Embryonic facial prominence (tissue), 1 donor: ENCODE measurements at regions not wholly inside any gene's neighbourhood (a gene's known extent, or its start where the extent isn't known, plus 50 kb on each side); places are given as distances from the start of the nearest gene placed in this dataset.

Experiments
- DNase-seq: peaks from one replicate; pipeline ENCODE4 v3.0.0-alpha.2; 2016; ENCODE audit errors: extremely low spot score

DNA sequence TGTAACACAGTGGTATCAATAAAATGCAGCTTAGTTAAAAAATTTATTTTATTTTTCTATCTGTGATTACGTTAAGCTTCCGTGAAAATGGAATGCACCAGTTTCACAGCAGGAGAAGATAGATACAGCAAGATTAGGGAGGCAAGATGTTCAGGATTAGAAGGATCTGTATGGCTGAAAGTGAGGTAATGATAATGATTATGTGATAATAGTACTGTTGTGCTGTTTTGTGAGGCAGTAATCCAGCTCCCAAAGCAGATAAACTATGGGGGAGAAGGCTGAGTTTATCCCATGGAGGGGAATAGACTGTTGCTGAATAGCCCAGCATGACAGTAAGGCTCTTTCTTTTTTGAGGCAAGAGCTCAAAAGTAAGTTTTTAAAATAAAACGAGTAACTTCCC is 216.1 kb upstream of the PRPS1L1 start:
- no peak for DNase-seq

DNA sequence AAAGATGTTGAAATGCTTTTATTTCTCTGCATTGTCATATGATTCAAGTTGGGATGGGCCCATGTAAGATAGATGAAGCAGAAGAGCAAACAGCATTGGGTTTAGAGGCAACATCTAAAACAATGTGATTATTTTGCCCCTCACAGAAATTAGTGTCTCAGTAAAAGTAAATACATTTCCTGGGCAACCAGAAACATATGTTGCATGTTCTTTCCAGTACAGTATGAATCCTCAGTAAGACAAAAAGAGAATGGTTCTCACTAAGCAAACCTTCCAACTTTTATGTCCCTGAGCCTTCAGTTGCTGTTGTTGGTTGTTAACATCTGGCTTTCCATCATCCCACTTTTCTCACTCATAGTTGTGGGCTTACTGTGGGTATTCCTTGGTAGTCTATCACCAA is 222.5 kb upstream of the PRPS1L1 start:
- DNase-seq: no peak

DNA sequence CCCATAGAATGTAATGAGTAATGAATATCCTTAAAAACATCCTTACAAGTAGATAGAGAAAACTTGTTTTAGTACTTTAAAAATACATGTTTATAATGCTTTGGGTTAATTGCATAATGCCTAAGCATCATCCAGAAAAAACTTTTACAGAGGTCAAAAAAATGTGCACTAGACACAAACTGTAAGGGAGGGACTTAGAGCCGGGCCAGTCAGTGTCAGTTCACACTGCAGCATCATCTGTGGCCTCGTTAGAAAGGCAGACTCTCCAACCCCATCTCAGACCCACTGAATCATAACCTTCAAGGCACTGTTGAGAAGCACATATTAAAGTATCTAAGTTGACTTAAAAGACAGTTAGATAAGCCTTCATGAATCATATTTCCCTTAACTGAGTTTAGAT is 230.1 kb upstream of the PRPS1L1 start:
- DNase-seq: no peak

GRCh38 chr7:18262058-18262457 is 233.5 kb upstream of the HDAC9 start:
- no peak for DNase-seq

DNA sequence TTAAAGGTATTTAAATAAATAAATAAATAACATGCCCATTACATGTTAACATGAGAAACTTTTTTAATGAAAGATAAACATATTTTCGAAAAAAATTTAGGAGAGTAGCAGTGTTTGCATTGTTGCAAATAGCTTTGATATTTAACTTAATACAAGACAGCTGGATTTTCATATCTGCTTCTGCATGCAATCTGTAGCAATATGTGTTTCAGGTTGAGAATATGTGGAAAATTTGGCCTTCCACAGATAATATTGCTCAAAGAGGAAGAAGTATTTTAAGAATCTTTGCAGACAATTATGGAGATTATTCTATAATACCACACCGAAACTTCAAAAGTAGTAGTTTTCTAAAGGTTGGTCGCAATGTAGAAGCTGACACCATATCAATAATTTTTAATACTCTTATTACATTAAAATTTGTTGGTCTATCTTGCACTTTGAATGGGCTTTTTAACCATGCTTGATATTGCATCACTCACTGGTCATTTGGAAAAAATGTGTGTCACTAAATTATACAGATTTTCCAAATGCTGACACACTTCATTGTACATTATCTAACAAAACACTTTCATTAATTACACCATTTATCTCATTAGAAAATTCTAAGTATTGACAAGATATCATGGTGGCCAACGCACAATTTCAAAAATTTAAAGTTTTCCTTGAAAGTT is 229.8 kb upstream of the HDAC9 start:
- DNase-seq: no peak

GRCh38 chr7:18268571-18268970 is 227.0 kb upstream of the HDAC9 start:
- no peak for DNase-seq

GRCh38 chr7:18276380-18276779 is 219.2 kb upstream of the HDAC9 start:
- no peak for DNase-seq

GRCh38 chr7:18278316-18278715 is 217.2 kb upstream of the HDAC9 start:
- peak; percentile 88 for DNase-seq

- no peak for DNase-seq
Observed at GRCh38 chr7:18283045-18283444, 212.5 kb upstream of the HDAC9 start.

DNA sequence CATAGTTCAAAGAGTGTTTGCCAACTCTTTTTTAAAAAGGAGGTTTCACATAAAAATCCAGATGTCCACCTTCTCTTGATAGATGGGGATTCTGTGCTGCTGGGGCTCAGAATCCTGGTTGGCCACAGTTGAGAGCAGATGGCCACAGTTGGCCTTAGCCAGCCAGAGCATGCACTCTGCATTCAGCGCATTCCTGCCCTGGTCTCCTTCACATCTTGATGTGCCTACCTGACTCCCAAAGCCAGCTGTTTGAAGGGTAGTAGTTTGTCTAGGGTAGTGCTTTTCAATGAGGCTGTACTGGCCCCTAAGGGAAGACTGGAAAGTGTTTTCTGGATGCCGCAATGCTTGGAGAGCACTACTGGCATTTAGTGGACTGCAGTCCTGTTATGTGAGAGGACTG is 208.1 kb upstream of the HDAC9 start:
- DNase-seq: no peak

DNA sequence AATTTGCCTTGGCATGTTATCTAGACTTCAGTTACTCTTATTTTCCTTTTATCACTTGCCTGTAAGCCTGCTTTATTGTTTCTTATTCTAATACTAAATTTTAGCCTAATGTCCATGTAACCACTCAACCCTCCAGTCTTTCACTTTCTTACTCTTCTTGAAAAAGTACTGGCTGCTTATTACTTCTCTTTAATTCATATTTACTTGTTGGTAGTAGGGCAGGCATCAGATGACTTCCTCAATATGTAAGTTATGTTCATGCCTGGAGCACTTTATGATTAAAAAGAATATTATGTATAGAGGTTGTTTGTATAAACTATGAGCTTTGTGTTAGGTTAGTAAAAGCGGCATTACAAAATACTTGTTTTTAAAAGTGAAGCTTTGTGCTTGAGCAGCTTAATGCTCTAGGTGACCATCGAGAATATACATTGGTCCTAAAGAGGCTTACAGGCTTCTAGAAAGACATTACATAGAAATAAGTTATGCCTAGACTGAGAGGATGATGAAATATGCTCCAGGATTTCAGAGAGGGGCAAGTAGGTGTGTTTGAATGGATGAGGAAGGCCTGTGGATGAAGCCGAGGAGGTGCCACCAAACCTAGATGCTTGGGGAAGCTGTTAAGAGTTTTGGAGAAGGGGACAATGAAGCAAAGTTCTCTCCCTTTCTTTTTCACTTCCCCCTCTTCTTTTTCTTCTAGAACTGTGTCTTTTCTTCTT is 207.1 kb upstream of the HDAC9 start:
- DNase-seq: no peak

DNA sequence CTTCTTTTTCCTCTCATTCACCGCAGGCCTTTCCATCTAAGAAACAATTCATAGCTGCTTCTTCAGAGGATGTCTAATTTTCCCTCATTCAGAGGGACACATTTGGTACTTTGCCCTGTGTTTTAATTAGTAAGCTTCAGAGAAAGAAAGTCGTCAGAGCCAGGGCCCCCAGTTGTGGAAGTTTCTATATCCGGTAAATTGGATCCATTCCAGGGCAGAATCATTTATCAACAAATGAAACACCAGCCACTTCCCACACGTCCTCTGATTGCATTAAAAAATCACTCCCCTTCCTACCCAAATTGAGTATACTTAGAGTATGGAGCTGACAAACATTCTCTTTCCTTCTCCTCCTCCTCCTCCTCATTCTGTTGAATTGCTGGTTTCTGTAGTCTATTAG is 205.8 kb upstream of the HDAC9 start:
- DNase-seq: no peak

DNA sequence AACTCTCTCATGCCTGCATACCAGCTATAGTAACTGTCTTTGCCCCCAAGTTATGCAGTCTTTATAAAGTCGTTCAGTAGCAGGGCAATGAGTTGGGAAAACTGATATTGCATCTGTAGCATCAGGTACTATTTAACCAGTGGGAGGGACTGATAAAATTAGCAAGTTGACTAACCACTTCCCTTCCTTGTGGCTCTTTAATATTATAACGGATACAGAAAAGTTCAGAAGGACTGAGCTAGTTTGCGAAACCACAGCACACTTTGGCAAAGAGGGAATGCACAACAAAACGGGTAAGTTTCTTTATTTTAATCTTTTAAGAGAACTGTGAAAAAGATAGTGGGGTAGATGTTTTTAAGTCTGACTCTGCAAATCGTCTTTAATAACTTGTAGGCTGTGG is 205.3 kb upstream of the HDAC9 start:
- no peak for DNase-seq

DNA sequence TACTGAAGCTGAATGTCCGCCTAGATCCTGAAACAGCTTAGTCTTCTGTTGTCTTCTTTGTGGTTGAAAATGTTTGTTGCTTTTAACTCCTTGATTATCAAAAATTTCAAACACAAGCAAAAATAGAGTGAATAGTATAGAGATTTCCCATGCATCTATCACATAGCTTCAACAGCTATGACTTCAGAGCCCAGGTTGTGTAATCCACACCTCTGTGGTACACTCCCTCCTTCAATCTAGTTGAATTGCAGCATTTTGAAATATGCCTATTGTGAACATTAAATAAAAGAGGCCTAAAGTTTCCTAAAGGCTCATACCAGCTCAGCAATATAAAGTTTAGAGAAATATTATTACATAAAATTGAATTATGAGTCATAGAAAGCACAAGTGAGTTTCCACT is 204.7 kb upstream of the HDAC9 start:
- DNase-seq: no peak

DNA sequence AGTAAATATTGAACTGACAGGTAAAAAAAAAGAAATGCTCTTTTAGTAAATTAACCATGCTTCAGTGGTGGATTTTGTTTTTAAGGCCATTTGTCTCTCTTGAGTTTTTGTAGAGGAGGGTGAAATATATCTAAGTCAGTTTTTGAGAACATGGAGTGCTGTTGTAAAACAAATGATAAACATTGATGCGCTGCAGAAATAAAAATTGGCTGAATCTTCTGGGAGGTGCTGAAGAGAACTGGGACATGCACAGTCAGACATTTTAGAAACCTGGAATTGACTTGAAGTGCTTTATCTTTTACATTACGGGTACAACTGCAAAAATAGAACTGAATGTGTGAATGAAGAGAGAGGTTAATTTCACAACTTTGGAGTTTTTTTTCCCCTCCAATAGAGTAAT is 203.0 kb upstream of the HDAC9 start:
- DNase-seq: no peak

- no peak for DNase-seq
Observed at GRCh38 chr7:18293759-18294158, 201.8 kb upstream of the HDAC9 start.

GRCh38 chr7:18294411-18294810 is 201.1 kb upstream of the HDAC9 start:
- DNase-seq: no peak

DNA sequence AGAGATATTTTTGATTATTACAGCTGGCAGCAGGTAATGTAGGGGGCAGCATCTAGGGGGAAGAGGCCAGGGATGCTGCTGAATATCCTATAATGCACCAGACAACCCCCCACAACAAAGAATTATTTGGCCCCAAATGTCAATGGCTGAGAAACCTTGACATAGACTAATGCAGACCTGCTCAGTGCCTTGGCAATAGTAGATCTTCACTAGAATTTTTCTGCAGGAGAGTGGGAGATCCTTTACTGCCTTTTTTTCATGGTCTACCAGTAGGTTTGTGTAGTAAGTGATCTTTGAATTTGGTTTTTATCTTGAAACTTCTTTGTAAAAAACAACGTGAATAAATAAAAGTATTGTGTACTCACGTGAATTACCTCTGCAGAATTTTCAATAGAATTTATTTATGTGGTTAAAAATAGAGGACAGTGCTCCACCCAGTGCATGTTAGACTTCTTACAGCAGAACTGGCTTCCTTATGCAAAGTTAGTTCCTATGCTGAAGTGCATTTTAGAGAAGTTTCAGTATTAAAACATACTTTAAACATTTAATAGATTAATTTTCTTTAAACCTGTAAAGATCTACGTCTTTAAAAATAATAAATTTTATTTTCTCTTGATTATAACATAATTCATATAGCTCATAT is 199.6 kb upstream of the HDAC9 start:
- DNase-seq: no peak

DNA sequence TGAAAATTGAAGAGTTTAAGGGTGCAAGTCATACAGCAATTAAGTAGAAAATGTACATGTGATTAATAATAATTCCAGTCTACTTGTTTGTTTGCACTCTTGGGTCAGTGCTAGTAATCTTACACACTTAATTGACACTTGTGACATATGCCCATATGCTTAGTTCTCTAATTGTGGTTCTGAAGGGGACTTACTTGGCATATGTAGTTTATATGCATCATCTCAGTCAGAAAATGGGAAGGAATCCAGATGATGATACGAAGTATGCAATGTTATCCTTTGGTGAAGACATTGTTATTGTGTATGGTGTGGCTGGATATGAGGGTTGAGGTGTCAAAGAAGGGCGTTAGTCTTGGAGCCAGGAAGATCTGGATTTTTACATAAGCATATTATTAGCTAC is 193.5 kb upstream of the HDAC9 start:
- no peak for DNase-seq

DNA sequence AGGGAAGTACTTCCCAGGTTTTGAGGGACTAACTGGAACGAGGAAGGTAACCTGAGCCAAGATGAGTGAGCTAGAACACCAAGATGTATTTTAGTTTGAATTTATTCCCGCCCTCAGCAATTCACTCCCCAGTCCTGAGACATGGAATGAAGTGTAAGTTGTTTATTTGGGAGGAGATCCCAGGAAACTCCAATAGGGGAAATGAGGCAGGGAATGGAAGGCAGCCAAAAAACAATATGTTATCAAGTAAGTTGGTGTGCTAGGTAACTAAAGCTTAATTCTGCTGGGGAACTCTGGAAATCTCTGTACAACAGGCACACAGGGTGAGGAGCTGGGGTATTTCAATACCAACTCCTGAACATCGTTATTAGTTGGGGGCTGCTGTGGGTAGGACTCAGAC is 189.7 kb upstream of the HDAC9 start:
- no peak for DNase-seq

GRCh38 chr7:18306696-18307095 is 188.9 kb upstream of the HDAC9 start:
- no peak for DNase-seq

DNA sequence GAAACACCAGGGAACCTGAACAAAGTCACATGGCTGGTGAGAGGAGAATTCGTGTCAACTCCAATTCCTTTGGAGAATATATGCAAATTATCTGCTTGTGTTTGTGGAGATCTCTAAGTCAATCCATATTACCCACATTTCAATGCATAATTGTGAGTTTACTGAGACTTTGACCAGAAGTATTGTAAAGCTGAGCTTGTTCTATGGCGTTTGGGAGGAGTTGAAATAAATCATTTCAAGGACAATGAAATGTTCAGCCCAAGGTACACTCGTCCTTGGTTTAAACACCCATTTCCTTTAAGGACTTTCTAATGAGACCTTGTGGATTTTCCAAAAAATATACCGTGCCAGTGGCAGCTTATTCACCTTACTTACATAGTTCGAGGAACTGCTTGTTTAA is 186.6 kb upstream of the HDAC9 start:
- no peak for DNase-seq

GRCh38 chr7:18312482-18312881 is 183.1 kb upstream of the HDAC9 start:
- no peak for DNase-seq
